ENCODE measurements at regions not wholly inside any gene's neighbourhood (a gene's known extent, or its start where the extent isn't known, plus 50 kb on each side); places are given as distances from the start of the nearest gene placed in this dataset.

GRCh38 chr13:84393981-84394625, 511.8 kb upstream of the SLITRK1 start:
- DNase-seq (ENCODE audit: low read depth in 4 of 6, low spot score in 6 of 6), result no peak
- H3K4me1 ChIP-seq (ENCODE audit: control insufficient read depth, insufficient read depth, low read length), result no peaks in the 10 kb centered on the region

GRCh38 chr13:84380866-84381265, 498.6 kb upstream of the SLITRK1 start:
- DNase-seq (ENCODE audit: low read depth in 4 of 6, low spot score in 6 of 6), result peak in 1 of 6 donors; percentile 19
- H3K27me3 ChIP-seq (ENCODE audit: control insufficient read depth, insufficient read depth, low read length), result no peaks in the 10 kb centered on the region
- no peak overlapping the region for H3K4me3 ChIP-seq (ENCODE audit: low read depth, low read length)
- no peak overlapping the region for H3K27ac ChIP-seq (ENCODE audit: low read depth, low read length)
- H3K4me1 ChIP-seq (ENCODE audit: control insufficient read depth, insufficient read depth, low read length), result no peaks in the 10 kb centered on the region
- no peaks in the 10 kb centered on the region for H3K36me3 ChIP-seq (ENCODE audit: control insufficient read depth, insufficient read depth, low read length)
- H3K9me3 ChIP-seq (ENCODE audit: control insufficient read depth, insufficient read depth, low read length), result no peaks in the 10 kb centered on the region
- no CpG with 5 or more reads among the region's 3 CpGs for WGBS (ENCODE audit: insufficient coverage)

More at GRCh38 chr13:84393981-84394625, 511.8 kb upstream of the SLITRK1 start:
- WGBS (ENCODE audit: insufficient coverage), result 92% methylated on average over 3 of the region's 4 CpGs
- H3K4me3 ChIP-seq (ENCODE audit: low read depth, low read length), result no peak overlapping the region
- H3K9me3 ChIP-seq (ENCODE audit: control insufficient read depth, insufficient read depth, low read length), result peaks cover 1% of the 10 kb centered on the region
- no peaks in the 10 kb centered on the region for H3K36me3 ChIP-seq (ENCODE audit: control insufficient read depth, insufficient read depth, low read length)
- H3K27me3 ChIP-seq (ENCODE audit: control insufficient read depth, insufficient read depth, low read length), result no peaks in the 10 kb centered on the region
- H3K27ac ChIP-seq (ENCODE audit: low read depth, low read length), result no peak overlapping the region

- peak in 2 of 6 donors; percentile 21 to 34 for DNase-seq (ENCODE audit: low read depth in 4 of 6, low spot score in 6 of 6)
- Histone ChIP-seq H3K27ac (ENCODE audit: low read depth, low read length) (no peak overlapping the region), H3K27me3 (ENCODE audit: control insufficient read depth, insufficient read depth, low read length) (no peaks in the 10 kb centered on the region), H3K36me3 (ENCODE audit: control insufficient read depth, insufficient read depth, low read length) (no peaks in the 10 kb centered on the region), H3K9me3 (ENCODE audit: control insufficient read depth, insufficient read depth, low read length) (no peaks in the 10 kb centered on the region), H3K4me3 (ENCODE audit: low read depth, low read length) (no peak overlapping the region), H3K4me1 (ENCODE audit: control insufficient read depth, insufficient read depth, low read length) (no peaks in the 10 kb centered on the region)
Measured at GRCh38 chr13:84377106-84377505, 494.8 kb upstream of the SLITRK1 start.

GRCh38 chr13:84366506-84366905, 484.2 kb upstream of the SLITRK1 start:
- Histone ChIP-seq H3K36me3 (ENCODE audit: control insufficient read depth, insufficient read depth, low read length) (no peaks in the 10 kb centered on the region), H3K9me3 (ENCODE audit: control insufficient read depth, insufficient read depth, low read length) (no peaks in the 10 kb centered on the region), H3K4me1 (ENCODE audit: control insufficient read depth, insufficient read depth, low read length) (no peaks in the 10 kb centered on the region), H3K27me3 (ENCODE audit: control insufficient read depth, insufficient read depth, low read length) (no peaks in the 10 kb centered on the region), H3K27ac (ENCODE audit: low read depth, low read length) (no peak overlapping the region), H3K4me3 (ENCODE audit: low read depth, low read length) (no peak overlapping the region)
- DNase-seq (ENCODE audit: low read depth in 4 of 6, low spot score in 6 of 6), result no peak
- WGBS (ENCODE audit: insufficient coverage), result no CpG with 5 or more reads among the region's 2 CpGs

GRCh38 chr13:84362777-84363176, 480.5 kb upstream of the SLITRK1 start:
- H3K27me3 ChIP-seq (ENCODE audit: control insufficient read depth, insufficient read depth, low read length), result no peaks in the 10 kb centered on the region
- peak in 1 of 6 donors; percentile 12 for DNase-seq (ENCODE audit: low read depth in 4 of 6, low spot score in 6 of 6)
- H3K4me3 ChIP-seq (ENCODE audit: low read depth, low read length), result no peak overlapping the region

GRCh38 chr13:84360822-84361221, 478.5 kb upstream of the SLITRK1 start:
- no peaks in the 10 kb centered on the region for H3K36me3 ChIP-seq (ENCODE audit: control insufficient read depth, insufficient read depth, low read length)
- H3K27ac ChIP-seq (ENCODE audit: low read depth, low read length), result no peak overlapping the region
- H3K27me3 ChIP-seq (ENCODE audit: control insufficient read depth, insufficient read depth, low read length), result no peaks in the 10 kb centered on the region
- no peaks in the 10 kb centered on the region for H3K4me1 ChIP-seq (ENCODE audit: control insufficient read depth, insufficient read depth, low read length)
- H3K9me3 ChIP-seq (ENCODE audit: control insufficient read depth, insufficient read depth, low read length), result no peaks in the 10 kb centered on the region
- DNase-seq (ENCODE audit: low read depth in 4 of 6, low spot score in 6 of 6), result no peak
- H3K4me3 ChIP-seq (ENCODE audit: low read depth, low read length), result no peak overlapping the region
- 90% methylated on average over 4 of the region's 4 CpGs for WGBS (ENCODE audit: insufficient coverage)

More at GRCh38 chr13:84362777-84363176, 480.5 kb upstream of the SLITRK1 start:
- no peaks in the 10 kb centered on the region for H3K36me3 ChIP-seq (ENCODE audit: control insufficient read depth, insufficient read depth, low read length)
- no peaks in the 10 kb centered on the region for H3K9me3 ChIP-seq (ENCODE audit: control insufficient read depth, insufficient read depth, low read length)
- H3K27ac ChIP-seq (ENCODE audit: low read depth, low read length), result no peak overlapping the region
- H3K4me1 ChIP-seq (ENCODE audit: control insufficient read depth, insufficient read depth, low read length), result no peaks in the 10 kb centered on the region
- WGBS (ENCODE audit: insufficient coverage), result no CpG with 5 or more reads among the region's 3 CpGs

- Histone ChIP-seq H3K4me3 (ENCODE audit: low read depth, low read length) (no peak overlapping the region), H3K27ac (ENCODE audit: low read depth, low read length) (no peak overlapping the region), H3K36me3 (ENCODE audit: control insufficient read depth, insufficient read depth, low read length) (no peaks in the 10 kb centered on the region), H3K4me1 (ENCODE audit: control insufficient read depth, insufficient read depth, low read length) (no peaks in the 10 kb centered on the region), H3K9me3 (ENCODE audit: control insufficient read depth, insufficient read depth, low read length) (no peaks in the 10 kb centered on the region), H3K27me3 (ENCODE audit: control insufficient read depth, insufficient read depth, low read length) (no peaks in the 10 kb centered on the region)
- 100% methylated on average over 1 of the region's 4 CpGs for WGBS (ENCODE audit: insufficient coverage)
- no peak for DNase-seq (ENCODE audit: low read depth in 4 of 6, low spot score in 6 of 6)
Measured at GRCh38 chr13:84358601-84359000, 476.3 kb upstream of the SLITRK1 start.

GRCh38 chr13:84352946-84353345, 470.7 kb upstream of the SLITRK1 start:
- no peak for DNase-seq (ENCODE audit: low read depth in 4 of 6, low spot score in 6 of 6)
- Histone ChIP-seq H3K36me3 (ENCODE audit: control insufficient read depth, insufficient read depth, low read length) (no peaks in the 10 kb centered on the region), H3K9me3 (ENCODE audit: control insufficient read depth, insufficient read depth, low read length) (no peaks in the 10 kb centered on the region)

GRCh38 chr13:84339456-84339855, 457.2 kb upstream of the SLITRK1 start:
- Histone ChIP-seq H3K9me3 (ENCODE audit: control insufficient read depth, insufficient read depth, low read length) (no peaks in the 10 kb centered on the region), H3K27ac (ENCODE audit: low read depth, low read length) (no peak overlapping the region), H3K4me1 (ENCODE audit: control insufficient read depth, insufficient read depth, low read length) (no peaks in the 10 kb centered on the region), H3K27me3 (ENCODE audit: control insufficient read depth, insufficient read depth, low read length) (no peaks in the 10 kb centered on the region), H3K4me3 (ENCODE audit: low read depth, low read length) (no peak overlapping the region), H3K36me3 (ENCODE audit: control insufficient read depth, insufficient read depth, low read length) (no peaks in the 10 kb centered on the region)
- DNase-seq (ENCODE audit: low read depth in 4 of 6, low spot score in 6 of 6), result no peak

More at GRCh38 chr13:84352946-84353345, 470.7 kb upstream of the SLITRK1 start:
- H3K27me3 ChIP-seq (ENCODE audit: control insufficient read depth, insufficient read depth, low read length), result no peaks in the 10 kb centered on the region
- H3K4me3 ChIP-seq (ENCODE audit: low read depth, low read length), result no peak overlapping the region
- no peak overlapping the region for H3K27ac ChIP-seq (ENCODE audit: low read depth, low read length)
- H3K4me1 ChIP-seq (ENCODE audit: control insufficient read depth, insufficient read depth, low read length), result no peaks in the 10 kb centered on the region

GRCh38 chr13:84332346-84332745, 450.1 kb upstream of the SLITRK1 start:
- no CpG with 5 or more reads among the region's 2 CpGs for WGBS (ENCODE audit: insufficient coverage)
- Histone ChIP-seq H3K4me1 (ENCODE audit: control insufficient read depth, insufficient read depth, low read length) (no peaks in the 10 kb centered on the region), H3K4me3 (ENCODE audit: low read depth, low read length) (no peak overlapping the region), H3K9me3 (ENCODE audit: control insufficient read depth, insufficient read depth, low read length) (no peaks in the 10 kb centered on the region), H3K27ac (ENCODE audit: low read depth, low read length) (no peak overlapping the region), H3K27me3 (ENCODE audit: control insufficient read depth, insufficient read depth, low read length) (no peaks in the 10 kb centered on the region), H3K36me3 (ENCODE audit: control insufficient read depth, insufficient read depth, low read length) (no peaks in the 10 kb centered on the region)
- peak in 2 of 6 donors; percentile 73 to 74 for DNase-seq (ENCODE audit: low read depth in 4 of 6, low spot score in 6 of 6)

All from spinal cord (tissue), 9 donors.